Ecto neural progenitor cell (in vitro differentiated cells): ENCODE measurements at regions not wholly inside any gene's neighbourhood (a gene's known extent, or its start where the extent isn't known, plus 50 kb on each side); places are given as distances from the start of the nearest gene placed in this dataset.

Source experiments
- DNase-seq: peaks from one replicate; pipeline ENCODE4 v3.0.0-alpha.2; 2018; ENCODE audit warnings: low spot score

GRCh38 chr9:81489046-81489445 lies 200.3 kb downstream of the TLE1 start:
- DNase-seq: no peak

DNA sequence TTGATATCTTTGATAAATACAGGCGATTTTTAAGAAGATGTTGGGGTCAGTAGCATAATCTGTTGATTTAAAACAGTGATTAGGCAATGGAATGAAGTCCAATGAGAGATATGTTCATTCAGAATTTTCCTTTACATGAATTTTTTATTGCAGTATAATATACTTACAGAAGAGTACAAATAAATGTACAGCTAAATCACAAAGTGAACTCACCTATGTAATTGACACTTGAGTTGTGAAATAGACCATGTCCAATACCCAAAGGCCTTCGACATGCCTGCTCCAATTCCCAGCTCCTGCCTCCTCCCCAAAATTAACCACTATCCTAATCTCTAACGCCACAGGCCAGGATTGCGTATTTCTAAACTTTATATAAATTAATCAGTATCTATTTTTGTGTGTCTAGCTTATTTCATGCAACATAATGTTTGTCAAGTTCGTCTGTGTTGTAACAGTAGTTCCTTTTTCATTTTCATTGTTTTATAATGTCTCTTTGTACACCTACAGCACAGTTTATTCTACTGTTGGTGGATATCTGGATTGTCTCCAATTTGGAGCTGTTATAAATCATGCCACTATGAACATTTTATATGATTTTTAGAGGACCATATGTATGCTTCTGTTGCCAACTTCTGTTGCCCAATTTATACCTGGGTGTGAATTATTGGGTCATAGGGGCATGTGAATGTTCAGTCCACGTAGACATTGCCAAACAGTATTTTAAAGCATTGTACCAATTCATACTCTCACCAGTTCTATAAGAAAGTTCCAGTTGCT lies 208.3 kb downstream of the TLE1 start:
- no peak for DNase-seq

- DNase-seq: no peak
Measured at GRCh38 chr9:81479573-81479972, 209.8 kb downstream of the TLE1 start.

GRCh38 chr9:81477669-81478068 lies 211.7 kb downstream of the TLE1 start:
- DNase-seq: no peak

DNA sequence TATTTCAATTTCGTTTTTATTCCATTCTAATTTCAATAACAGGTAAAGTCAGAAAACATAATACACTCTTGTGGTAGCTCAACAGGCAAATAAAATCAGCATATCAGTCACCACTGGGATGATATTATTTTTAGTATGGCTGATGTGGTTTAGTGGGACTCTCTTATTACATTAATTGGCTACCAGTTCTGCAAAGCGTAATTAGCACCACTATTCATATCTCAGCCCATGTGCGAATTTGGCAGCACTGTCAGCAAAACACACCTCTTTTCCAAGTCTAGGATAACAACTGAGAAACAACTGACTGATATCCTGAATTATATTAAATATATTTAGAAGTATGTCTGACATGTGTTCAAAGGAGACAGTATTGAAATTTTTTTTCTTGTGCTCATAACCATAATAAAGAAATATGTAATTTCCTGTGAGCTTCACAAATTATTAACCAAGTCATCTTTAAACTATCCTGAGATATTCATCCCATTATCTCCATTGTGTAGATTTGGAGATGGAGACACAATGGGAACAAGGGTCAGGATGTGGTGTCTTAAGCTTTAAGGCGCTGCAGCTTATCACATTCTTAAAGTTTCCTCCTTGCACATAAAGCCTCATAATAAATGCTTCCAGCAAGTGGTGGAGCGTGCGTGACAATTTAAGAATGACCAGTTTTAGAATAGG lies 212.4 kb downstream of the TLE1 start:
- no peak for DNase-seq

DNA sequence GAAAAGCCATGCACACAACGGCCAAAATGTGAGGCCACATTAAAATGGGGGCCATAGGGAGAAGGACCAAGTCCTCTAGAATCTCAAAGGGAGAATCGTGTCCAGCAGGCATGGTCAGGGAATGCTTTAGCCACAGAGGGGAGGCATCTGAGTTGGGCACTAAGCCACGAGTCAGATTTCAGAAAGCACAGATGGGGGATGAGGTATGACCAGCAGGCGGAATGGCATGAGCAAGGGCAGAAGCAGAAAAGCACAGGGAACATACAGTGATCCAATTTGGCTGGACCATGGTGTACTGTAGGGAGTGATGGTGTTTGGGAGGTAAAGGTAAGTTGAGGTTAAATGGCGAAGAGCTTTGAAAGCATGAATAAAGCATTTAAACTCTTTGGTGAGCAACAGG lies 214.6 kb downstream of the TLE1 start:
- DNase-seq: no peak

GRCh38 chr9:81474125-81474524 lies 215.2 kb downstream of the TLE1 start:
- no peak for DNase-seq

GRCh38 chr9:81473708-81474107 lies 215.6 kb downstream of the TLE1 start:
- DNase-seq: no peak

GRCh38 chr9:81473206-81473605 lies 216.1 kb downstream of the TLE1 start:
- DNase-seq: no peak

DNA sequence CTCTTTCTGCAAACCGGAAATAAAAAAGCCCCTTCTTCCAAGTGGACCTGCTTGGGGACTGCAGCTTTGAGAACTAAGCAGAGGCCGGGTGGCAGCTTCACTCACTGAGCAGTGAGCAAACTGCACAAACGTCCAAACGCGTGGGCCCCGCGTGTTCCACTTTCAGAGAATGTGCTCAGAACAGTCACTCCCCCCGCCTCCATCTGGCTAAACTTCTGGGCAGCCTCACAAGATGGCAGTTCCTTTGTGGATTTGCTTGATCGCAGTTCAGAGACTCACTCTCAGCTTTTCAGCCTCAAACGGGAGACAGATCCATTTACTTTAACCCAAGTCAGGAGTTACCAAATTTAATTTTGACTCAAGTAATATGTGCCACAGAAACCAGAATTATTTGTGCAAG lies 216.6 kb downstream of the TLE1 start:
- DNase-seq: no peak

DNA sequence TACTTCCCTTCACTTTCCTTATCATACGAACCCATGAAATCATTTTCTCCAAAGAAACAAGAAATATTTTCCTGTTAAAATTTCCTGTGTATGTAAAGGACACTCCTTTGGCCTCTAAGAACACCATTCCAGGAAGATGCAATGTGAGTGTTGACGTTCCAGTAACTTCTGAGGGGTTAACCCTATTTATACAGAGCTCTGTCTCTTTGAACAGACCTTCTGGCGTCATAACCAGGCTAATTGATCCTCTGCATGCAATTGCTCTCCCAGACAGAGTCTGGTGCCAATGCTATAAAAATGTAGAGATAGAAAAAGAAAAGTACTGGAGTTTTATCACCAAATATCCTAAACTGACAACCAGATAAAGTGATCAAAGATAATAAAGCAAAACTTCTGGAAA lies 218.5 kb downstream of the TLE1 start:
- no peak for DNase-seq

GRCh38 chr9:81468084-81468595 lies 221.2 kb downstream of the TLE1 start:
- DNase-seq: no peak

DNA sequence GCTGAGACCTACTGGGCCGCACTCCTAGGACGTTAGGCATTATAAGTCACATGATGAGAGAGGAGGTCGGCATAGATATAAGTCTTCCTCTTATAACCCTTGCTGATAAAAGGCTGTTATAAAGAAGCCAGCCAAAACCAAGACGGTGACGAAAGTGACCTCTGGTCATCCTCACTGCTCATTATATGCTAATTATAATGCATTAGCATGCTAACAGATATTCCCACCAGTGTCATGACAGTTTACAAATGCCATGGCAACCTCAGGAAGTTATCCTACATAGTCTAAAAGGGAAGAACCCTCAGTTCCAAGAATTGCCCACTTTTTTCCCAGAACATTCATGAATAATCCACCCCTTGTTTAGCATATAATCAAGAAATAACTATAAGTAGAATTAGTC lies 222.4 kb downstream of the TLE1 start:
- DNase-seq: no peak

- DNase-seq: no peak
Measured at GRCh38 chr9:81465468-81466011, 223.8 kb downstream of the TLE1 start.

GRCh38 chr9:81462801-81463200 lies 226.5 kb downstream of the TLE1 start:
- no peak for DNase-seq

DNA sequence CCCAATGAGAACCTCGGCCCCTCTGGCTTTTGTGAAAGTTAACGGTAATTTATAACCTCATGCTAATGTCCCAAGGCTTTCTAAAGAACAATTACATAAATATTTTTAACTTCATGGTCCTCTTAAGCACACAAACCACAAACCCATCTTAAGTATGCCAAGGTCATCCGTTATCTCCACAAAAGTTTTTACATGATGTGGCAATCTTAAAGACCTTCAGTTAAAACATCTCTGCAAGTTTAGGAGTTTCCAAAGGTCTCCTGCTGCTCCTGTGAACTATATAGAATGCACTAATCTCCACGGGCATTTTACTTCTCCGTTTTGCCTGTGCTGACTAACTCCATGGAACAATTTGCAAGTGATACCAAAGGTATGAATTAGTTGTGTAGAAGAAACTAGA lies 228.2 kb downstream of the TLE1 start:
- DNase-seq: no peak

DNA sequence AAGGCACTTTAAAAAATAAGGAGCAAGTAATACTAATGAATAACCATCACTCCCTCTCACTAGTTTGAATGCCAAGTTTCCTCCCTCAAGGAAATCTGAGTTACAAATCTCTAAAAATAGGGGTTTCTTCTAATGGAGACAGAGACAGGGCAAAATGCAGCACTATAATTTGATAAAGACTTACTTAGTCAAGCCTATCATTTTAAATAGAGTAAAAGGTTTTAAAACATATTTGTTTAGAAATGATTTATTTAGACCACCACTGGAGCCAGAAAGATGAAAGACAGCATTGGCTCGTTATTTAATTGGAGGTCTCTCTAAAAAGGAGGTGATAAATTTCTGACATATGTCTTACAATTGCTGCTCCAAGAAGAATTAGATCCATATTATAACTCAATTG lies 228.7 kb downstream of the TLE1 start:
- DNase-seq: no peak

DNA sequence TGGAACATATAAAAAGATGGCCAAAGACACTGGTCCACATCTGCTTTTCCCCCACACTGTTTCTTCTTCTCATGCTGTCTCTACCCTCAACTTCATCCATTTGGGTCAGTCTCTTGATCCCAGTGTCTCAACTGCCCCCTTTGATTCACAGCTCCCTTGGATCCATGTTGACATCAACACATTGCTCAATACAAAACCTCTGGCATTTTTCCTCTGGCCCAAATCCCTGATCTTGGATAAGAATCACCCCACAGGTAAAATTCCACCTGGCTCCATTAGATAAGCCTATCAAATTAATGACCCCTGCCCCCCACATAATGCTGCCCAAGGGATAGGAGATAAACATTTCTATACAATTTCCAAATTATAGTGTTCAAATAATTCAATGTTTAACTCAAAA lies 229.8 kb downstream of the TLE1 start:
- no peak for DNase-seq

DNA sequence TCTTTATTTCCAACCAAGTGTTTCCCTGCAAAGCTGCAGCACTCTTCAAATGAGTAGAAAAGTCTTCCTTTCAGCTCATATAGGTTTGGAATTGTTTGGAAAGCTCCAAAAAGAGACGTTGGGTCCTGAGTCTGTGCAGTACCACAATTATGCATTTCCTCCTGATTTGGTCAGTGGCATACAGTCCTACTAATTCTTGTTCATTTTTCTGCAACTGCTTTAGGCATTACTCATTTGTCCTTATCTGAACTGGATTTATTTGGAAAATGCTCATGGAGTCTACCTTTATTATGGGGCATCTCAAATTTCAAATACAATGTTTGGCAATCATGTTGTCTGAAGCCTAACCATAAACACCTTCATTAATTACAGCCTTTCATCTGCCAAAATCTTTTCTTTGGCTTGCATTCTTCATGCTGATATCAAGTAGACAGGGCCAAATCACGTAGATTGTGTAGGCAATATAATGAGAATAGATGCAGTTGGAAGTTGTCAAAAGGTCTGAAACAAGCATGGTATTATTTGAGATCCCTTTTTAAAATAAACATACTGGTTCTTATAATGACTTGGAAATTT lies 232.8 kb downstream of the TLE1 start:
- no peak for DNase-seq

DNA sequence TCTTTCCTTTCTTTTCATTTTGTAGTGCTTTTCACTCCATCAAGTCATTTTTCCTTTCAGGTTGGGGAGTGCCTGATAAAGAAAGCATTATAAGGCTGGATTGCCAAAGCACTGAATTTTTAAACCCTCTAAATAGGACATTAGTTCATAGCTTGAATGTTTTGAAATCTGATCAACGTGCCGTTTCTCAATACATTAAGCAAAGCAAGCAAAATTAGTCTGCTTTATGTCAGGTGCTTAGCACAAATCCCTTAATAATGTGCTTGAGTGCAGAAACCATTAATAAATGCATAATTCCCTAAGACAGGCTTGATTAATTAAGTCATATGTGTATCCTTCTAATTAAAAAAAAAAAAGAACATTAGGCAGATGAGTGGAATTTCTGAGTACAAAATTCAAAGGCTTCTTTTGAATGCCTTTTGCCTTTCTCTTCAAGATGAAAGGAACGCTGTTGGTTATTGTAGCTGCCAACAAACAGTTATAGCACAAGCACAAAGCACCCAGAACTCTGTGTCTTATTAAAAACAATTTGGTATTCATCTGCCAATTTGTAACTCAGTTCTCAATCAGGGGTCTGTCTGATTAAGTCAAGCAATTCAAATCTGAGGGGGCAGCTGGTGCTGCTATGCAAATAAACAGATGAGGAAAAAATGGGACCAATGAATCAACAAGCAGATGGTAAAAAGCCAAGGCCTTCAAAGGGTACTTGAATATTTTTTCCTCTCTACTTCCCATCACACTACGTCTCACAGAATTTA lies 233.7 kb downstream of the TLE1 start:
- no peak for DNase-seq

DNA sequence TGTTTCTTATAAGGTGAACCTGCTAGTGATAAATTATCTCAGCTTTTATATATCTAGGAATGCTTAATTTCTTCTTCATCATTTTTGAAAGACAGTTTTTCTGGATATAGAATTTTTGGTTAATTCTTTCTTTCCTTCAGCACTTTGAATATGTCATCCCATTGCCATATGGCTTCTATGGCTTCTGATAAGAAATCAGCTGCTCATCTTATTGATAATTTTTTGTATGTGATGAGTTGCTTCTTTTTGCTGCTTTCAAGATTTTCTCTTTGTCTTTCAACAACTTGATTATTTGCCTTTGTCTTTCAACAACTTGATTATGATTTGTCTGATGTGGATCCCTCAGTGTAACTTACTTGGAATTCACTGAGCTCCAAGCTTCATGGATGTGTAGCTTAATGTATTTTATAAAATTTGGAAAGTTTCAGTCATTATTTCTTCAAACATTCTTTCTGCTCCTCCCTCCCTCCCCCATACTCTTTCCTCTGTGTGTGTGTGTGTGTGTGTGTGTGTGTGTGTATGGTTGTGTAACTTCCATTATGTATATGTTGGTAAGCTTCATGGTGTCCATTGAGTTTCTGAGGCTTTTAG lies 243.9 kb downstream of the TLE1 start:
- DNase-seq: no peak

DNA sequence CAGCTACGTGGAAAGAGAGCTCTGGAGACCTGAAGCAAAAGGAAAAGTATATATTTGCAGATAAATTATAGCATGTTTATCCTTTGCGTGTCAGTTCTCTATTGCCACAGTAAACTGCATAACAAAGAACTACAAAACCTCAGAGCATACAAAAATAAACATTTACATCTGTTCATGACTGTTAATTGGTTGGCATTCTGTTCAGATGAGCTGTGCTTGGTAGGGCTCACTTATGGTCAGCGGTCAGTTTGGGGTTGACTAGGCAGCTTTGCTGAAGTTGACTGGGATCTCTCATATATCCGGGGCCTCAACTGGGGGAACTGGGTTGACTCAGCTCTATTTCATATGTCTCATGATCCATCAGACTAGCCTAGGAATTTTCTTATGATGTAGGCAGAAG lies 257.7 kb downstream of the TLE1 start:
- DNase-seq: no peak
